Ecto neural progenitor cell (in vitro differentiated cells): ENCODE measurements at regions not wholly inside any gene's neighbourhood (a gene's known extent, or its start where the extent isn't known, plus 50 kb on each side); places are given as distances from the start of the nearest gene placed in this dataset.

Source experiments
- DNase-seq: peaks from one replicate; pipeline ENCODE4 v3.0.0-alpha.2; 2018; ENCODE audit warnings: low spot score

- no peak for DNase-seq
Measured at GRCh38 chr5:173557123-173557903, 59.1 kb downstream of the BOD1 start.

- DNase-seq: no peak
Measured at GRCh38 chr5:173556142-173557028, 60.1 kb downstream of the BOD1 start.

GRCh38 chr5:173554989-173555705 lies 61.3 kb downstream of the BOD1 start:
- no peak for DNase-seq

DNA sequence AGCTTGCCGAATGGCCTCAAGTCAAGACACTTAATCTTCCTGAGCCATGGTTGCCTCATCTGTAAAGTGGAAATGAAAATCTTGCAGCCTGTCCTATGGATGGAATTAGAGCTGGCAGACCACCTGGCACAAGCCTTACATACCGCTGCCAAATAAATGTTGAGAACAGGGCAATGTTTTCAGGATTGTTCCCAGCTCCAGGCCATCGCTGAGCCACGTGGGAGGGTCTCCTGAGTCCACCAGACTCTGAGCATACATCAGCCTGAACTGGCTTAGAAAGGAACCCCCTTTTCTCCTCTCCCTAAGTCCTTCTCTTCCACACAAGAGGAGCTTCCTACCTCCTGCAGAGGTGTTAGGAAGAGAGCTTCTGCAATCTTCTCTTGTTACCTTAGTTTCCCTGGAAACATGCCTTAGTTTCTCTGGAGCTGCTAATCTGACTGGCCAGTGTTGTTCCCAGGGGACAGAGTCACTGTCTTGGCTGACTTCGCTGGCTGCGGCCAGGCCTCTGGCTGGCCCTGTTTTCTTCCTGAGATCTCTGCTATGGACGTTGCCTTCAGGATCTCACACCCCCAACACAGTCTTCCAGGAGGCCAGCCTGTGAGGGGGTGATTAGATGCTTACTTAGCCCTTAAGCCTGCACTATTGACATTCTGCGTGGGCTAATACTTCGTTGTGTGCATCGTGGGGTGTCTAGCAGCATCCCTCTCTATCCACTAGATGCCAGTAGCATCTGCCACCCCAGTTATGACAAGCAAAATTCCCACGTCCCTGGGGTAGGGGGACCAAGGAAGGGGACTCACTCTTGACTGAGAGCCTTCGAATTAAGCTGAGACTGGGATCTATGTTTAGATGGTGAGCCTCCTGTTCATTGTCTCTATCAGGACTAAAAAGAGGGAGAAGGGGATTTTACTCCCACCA lies 62.2 kb downstream of the BOD1 start:
- no peak for DNase-seq

- DNase-seq: no peak
Measured at GRCh38 chr5:173550641-173551040, 65.8 kb downstream of the BOD1 start.

- DNase-seq: no peak
Measured at GRCh38 chr5:173549644-173550043, 66.8 kb downstream of the BOD1 start.

DNA sequence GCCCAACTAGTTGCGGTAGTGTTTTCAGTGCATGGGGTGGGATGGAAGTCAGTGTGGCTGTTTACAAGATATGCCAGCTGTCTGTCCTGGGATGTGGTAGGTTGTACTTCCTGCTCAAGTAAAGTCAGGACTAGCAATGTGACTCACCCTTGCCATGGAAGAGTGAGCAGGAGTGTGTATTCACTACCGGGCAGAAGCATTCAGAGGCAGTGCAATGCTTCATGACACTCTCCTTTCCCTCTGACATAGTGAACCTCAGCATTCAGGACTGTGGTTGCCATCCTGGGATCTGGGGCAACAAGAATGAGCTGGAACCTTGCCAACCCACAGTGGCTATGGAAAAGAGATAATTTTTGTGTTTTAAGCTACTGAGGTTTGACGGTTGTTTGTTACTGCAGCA lies 68.9 kb downstream of the BOD1 start:
- DNase-seq: no peak

- no peak for DNase-seq
Measured at GRCh38 chr5:173542964-173543363, 73.5 kb downstream of the BOD1 start.

DNA sequence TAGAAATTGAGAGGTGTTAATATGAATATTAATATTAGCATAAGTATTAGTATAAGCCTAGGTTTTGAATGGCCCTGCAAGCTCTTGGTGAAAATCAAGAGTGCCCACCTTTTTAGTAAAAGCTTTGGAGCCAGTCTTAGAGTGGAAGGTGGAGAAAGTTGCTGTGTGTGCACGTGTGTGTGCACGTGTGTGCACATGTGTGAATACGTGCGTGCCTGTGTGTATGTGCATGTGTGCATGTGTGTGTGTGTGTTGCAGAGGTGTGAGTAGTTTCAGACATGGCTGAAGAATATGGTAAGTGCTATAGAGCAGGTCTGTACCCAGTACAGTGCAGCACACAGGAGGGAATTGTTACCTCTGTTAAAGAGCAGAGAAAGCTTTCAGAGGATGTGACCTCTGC lies 74.3 kb downstream of the BOD1 start:
- no peak for DNase-seq

DNA sequence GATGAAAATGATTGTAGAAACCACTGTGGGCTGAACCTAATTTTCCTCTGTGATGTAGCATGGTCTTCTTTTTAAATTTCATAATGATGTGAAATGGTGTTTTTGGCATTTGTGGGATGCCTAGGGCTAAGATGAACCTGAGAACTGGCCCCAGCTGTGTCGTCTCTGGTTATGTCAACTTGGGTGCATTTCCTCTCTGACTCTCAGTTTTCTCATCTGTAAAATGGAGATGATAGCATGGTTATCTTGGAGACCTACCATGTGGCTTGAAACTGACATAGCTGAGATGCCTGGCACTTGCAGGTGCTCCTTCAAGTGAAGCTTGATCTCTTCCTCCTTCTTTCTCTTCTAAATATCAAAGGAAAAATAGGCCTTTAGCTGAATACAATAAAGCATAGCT lies 77.8 kb downstream of the BOD1 start:
- no peak for DNase-seq

DNA sequence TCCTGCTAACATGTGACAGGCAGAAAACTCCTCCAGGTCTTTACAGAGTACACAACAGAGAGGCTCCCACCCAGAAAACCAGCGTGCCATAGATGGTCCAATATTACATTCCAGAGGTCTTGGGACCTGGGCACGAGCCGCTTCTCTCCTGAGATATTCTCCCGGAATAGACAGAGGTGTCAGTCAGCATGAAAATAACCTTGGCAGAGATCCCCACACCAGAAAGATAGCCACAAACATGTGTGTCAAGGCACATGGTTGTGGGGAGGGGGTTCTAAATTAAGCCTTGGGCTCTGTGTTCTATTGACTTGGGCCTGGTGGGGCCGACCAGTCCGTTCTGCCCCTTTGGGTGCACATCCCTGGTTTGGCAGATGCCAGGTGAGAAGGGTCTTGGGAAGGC lies 78.4 kb downstream of the BOD1 start:
- no peak for DNase-seq

GRCh38 chr5:173537228-173537627 lies 79.2 kb downstream of the BOD1 start:
- no peak for DNase-seq

- no peak for DNase-seq
Measured at GRCh38 chr5:173535976-173536639, 80.3 kb downstream of the BOD1 start.

DNA sequence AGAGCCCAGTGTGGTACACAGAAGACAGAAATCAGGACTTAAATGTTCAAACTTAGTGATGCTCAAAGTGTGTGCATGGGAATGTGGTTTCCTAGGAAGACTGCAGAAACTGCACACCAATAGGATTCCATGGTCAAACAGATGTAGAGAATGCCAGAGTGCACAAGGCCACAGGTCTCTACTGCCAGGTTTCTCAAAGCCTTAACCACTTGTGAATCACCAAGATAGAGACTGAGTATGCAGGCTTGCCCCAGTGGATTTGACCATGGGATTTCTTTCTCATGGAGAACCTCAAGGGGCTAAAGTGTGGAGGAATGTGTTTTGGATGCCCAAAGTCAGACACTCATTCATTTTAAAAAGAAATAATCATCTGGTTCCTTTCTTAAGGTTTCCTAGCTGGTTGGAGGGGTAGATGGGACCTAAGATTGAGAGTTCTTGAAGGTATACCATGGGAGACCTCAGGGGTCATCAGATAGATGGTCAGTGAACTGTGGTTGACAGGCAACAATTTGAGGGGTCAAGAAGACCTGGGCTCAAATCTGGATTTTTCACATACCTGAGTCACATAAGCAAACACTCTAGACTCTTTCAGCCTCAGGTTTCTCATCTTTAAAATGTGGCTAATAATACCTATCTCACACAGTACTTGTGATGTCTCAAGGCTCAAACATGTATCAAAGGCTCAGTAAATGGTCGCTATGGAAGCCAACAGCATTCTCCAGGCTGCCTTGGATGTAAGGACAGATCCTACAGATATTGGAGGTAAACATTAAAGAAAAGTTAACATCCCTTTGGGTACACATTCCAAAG lies 81.1 kb downstream of the BOD1 start:
- no peak for DNase-seq

DNA sequence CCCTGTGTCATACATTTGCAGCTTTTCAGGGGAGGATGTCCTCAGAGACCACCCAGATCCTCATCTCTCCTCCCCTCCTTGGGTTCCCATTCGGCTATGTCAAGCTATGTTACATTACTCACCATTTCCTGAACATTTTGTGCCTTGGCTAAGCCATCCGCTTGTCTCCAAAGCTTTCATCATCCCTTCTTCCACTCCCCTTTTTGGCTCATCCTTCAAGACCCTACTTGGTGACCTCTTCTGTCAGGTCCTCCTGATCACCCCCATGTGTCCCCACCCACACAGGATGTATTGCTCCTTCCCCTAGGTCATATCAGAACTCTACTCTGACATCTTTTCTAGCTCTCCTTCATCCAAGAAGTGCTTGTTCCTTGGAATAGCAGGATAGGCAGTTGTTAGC lies 81.8 kb downstream of the BOD1 start:
- no peak for DNase-seq

DNA sequence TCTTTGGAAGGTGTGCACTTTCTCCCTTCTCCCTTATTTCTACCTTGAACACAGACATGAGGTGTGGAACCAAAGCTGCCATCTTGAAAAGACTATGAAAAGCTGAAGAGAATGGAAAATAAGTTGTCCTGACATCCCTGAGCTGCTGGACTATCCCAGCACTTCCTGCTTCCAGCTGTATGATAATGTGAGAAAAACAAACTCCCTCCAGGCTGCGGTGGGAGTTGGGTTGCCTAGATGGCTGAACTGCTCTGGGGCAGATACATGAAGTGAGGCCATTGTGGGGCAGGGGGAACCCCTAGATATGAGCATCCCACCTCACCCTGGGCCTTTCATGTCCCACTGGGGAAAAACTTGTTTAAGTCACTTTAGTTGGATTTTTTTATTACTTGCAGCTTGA lies 82.4 kb downstream of the BOD1 start:
- DNase-seq: no peak

GRCh38 chr5:173532689-173533250 lies 83.7 kb downstream of the BOD1 start:
- no peak for DNase-seq

GRCh38 chr5:173531863-173532262 lies 84.6 kb downstream of the BOD1 start:
- no peak for DNase-seq

- DNase-seq: no peak
Measured at GRCh38 chr5:173530547-173530946, 85.9 kb downstream of the BOD1 start.

GRCh38 chr5:173529861-173530260 lies 86.6 kb downstream of the BOD1 start:
- no peak for DNase-seq
